ENCODE measurements at regions not wholly inside any gene's neighbourhood (a gene's known extent, or its start where the extent isn't known, plus 50 kb on each side); places are given as distances from the start of the nearest gene placed in this dataset.

DNA sequence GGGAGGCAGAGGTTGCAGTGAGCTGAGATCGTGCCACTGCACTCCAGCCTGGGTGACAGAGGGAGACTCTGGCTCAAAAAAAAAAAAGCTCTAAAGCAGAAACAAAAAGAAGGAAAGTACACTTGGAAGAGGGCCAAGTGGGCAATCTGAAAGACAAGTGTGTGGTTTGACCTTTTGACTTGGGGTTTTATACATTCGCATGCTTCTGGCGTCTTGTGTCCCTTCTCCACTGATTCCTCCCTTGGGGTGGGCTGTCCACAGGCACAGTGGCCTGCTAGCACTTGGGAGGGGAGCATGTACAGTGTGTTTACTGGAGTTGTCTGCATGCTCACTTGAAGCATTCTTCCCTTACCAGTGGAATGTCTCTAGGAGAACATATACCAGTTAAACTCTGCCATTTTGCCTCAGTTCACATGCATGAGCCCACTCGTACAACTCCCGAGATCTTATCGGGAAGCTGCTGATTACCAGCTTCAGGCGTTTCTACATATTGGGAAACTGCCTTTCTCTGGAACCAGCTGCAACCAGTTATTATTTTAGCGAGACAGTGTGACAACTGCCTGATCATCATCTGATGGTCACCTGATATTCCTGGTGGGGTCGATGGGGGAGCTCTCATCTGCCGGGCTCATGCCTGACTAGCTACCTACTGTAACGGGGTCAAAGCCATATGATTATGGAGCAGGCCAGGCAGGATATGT is 113.5 kb upstream of the ZNF678 start:
- peak in 2 of 3 donors; percentile 14 to 24 for DNase-seq

DNA sequence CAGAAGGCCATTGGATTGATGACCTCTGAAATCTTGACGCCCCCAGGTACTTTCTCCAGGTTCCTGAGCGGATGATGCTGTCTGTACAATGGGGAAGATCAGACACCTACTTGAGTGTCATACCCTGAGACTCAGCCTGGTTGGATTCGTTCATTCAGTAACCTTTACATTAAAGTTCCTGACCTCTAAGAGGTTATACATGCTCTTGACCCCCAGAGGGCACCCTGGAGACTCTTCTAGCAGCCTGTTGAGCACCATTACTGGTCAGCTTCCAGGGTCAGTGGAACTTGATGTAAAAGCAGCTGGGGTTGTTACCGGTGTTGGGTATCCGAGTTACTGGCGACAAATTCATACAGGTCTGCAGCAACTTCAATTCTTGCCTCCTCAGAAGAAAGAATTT is 114.3 kb upstream of the ZNF678 start:
- peak; percentile 53 to 69 (median 65) for DNase-seq

DNA sequence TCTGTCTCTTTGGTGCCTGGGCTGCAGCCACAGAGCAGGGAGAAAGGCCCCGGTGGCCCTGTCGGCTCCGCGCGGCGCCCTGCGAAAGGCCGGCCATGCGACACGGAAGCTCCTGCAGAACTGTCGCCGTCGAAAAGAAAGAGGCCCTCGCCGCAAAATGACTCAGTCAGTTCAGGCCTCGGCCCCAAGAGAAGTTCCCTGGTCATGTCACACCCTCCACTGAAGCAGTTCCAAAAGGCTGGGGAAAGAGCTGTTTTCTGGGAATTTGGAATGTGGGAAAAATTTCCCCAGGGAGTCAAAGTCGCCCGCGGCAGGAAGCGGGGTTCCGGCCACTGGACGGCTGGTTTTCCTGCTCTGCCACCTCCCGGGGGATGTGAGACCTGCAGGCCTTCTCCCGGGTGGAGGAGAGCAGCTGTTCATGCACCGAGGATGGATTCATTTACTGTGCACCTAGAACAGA is 115.8 kb upstream of the ZNF678 start:
- peak in 1 of 3 donors; percentile 5 for DNase-seq

DNA sequence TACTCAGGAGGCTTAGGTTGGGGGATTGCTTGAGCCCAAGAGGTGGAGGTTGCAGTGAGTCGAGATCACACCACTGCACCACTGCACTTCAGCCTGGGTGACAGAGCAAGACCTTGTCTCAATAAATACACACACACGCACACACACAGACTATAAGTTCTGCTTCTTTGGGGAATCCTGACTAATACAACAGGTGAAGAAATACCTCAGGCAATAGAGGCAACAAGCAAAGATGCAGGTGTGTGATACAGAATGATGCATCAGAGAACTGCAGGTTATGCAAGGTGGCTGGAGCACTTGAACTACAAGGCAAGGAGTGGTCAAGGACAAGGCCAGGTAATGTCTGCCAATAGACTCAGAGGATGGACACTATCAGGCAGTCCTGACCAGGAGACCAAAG is 117.6 kb upstream of the ZNF678 start:
- no peak for DNase-seq

DNA sequence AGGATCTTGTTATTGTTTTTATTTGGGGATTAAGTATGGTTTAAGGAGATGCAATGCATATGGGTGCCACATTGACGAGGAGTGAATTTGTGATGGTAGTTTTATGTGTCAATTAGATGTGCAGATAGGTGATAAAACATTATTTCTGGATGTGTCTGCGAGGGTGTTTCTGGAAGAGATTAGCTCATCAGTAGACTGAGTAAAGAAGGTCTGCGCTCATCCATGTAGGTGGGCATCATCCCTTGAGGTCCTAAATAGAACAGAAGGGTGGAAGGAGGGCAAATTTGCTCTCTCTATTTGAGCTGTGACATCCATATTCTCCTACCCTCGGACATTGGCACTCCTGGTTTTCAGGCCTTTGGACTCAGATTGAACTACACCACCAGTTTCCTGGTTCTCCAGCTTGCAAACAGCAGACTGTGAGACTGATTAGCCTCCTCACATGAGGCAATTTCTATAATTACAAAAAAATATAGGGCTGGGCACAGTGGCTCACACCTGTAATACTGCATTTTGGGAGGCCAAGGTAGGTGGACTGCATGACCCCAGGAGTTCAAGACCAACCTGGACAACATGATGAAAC is 118.2 kb upstream of the ZNF678 start:
- no peak for DNase-seq

DNA sequence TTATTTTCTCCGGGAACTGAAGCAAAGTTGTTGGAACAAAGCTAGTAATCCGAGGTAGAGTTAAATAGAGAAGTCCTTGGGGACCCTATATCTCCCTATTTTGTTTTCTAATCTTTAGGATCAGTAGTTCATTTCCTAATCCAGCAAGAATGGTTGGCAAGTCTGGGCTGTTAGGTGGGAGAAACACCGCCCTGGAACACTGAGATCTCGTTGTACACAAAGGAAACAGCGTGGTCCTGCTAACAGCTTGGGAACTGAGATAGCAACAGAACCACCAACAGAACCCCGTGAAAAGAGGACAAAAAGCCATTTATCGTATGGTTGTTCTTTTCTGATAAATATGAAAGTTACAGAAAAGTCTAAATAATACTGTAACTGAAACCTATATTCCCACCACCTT is 121.9 kb upstream of the CDC42BPA start:
- DNase-seq: no peak

DNA sequence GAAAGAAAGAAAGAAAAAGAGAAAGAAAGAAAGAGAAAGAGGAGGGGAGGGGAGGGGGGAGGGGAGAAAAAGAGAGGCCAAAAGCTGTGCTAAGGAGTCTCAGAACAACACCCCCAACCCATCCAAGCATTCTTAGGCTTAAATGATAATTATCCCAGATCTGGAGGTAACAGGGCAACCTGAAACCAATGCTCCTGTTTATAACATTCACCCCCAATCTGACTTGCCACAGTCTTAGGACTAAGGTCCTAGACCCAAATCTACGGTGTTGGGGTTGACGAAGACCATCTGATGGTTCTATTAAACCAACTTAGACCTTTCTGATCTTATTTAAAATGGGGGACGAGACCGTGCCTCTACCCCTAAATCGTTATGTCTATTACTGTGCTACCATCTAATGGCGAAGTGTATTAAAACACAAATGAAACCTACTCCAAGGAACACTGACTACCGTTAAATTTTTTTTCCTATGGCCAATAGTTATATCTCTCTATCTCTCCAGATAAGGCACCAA is 119.3 kb upstream of the CDC42BPA start:
- peak in 2 of 3 donors; percentile 25 to 40 for DNase-seq

DNA sequence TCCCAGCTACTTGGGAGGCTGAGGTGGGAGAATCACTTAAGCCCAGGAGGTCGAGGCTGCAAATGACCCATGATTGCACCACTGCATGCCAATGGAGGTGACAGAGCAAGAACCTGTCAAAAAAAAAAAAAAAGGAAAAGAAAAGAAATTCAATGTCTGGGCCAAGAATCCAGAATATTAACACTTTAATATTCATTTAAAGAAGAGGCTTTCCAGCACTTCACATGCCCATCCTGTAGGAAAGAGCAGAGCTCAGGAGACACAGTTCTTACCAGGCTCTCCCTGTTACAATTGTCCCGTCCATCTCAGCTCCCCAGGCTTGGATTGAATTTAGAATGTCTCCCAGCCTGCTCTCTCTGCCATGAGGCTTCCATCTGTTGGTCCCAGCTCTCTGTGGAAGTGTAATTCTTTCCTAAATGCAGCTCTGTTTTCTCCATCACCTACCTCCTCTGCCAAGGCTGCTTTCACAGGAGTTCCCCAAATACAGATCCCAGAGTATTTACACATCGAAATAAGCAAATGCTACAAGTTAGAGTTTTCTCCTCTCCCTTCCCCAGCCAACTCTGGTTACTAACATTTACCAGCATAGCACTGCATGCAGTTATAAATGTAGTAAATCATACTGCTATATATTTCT is 116.6 kb upstream of the CDC42BPA start:
- no peak for DNase-seq

DNA sequence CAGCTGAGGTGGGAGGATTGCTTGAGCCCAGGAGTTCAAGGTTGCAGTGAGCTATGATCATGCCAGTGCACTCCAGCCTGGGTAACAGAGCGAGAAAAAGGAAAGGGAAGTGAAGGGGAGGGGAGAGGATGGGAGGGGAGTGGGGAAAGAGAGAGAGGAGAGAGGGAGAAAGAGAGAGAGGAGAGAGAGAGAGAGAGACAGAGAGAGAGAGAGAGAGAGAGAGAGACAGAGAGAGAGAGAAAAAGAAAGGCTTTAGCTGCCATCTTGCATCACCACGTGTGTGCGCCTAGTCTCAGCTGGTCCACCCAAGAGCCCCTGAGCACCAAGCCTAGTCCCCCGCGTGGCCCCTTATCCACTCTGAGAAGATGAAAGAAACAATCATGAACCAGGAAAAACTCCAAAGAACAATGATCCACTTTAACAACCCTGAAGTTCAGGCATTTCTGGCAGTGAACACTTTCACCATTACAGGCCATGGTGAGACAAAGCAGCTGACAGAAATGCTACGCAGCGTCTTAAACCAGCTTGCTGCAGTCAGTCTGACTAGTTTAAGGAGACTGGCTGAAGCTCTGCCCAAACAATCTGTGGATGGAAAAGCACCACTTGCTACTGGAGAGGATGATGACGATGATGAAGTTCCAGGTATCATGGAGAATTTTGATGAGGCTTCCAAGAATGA is 115.5 kb upstream of the CDC42BPA start:
- no peak for DNase-seq

DNA sequence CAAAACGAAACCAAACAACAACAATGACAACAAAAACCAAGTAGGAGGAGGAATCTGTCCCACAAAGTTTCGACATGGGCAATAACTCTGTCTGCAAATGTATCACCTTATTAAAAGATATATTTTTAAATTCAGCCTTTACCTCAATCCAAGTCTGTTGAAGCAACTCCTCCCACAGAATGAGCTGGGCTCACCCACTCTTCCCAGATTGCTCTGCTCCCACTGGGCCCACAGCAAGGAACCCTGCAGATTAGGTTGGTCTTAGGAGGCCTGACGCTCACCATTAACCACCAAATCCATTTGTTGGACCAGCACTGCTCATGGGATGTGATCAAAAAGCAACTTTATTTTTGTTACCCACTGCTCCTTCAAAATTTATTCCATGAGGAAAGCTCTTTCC is 114.7 kb upstream of the CDC42BPA start:
- no peak for DNase-seq

DNA sequence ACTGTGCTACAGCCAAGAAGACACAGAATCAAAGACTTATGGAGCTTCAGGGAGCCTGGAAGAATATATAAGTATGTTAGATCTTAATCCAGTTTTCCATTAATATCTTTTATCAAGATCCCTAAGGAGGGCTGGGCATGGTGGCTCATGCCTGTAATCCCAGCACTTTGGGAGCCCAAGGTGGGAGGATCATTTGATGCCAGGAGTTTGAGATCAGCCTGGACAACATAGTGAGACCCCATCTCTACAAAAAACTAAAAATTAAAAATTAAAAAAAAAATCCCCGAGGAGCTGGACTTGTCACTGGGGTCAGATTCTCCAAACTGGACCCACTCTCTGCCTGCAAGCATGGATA is 113.9 kb upstream of the CDC42BPA start:
- no peak for DNase-seq

DNA sequence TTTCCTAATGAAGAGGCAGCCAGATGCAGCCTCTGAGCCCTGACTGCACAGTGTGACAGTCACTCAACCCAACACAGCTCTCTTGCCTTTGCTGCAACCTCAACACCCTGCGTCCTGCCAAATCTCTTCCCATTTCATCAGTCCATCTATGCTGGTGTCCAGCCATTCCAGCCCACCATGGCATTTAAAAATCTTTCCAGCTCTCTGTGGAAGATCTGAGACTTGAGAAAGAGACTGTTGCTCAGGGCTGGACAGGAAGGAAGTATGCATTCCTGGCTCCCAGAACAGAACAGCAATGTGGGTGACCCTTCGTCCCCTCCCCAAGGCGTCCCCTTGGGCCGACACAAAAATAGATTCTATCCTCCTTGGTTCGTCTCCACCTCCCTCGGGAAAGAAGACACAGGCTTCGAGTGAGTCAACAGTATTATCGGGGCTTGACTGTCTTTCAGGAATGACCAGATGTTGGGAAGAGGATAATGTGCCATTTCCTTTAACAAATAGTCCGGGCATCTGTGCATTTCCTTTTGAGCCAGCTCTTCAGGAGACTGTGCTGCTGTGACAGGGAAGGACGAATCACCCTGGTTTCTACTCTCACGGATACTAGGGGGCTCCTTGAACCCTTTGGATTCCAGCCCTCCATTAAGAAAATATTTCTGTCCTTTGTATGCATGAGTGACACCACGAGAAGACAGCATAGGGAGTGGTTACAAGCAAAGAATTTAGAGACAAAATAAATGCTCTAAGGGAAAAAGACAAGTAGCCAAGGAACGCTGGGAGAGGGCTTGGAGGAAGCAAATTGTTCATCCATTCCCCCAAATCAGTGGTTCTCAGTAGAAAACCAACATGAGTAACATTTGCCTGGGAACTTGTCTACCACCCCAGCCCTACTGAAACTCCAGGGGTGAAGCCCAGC is 111.4 kb upstream of the CDC42BPA start:
- DNase-seq: no peak

DNA sequence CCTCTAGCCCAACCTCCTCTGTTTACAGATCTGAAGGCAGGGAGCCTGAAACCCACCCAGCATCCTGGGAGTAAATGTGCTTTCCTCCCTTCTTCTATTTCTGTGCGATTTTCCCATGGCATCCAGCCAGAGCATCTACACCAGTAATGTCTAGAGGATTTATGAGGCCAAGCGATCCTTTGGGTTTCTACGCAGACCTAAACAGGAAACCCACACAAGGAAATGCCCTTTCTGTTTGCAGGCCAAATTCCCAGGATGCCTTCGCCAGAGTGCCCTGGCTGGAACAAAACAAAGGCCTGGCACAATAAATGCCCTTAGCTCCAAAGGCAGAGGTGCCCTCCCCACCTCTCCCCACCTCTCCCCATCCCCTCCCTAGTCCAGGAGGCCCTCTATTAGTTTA is 110.5 kb upstream of the CDC42BPA start:
- no peak for DNase-seq

DNA sequence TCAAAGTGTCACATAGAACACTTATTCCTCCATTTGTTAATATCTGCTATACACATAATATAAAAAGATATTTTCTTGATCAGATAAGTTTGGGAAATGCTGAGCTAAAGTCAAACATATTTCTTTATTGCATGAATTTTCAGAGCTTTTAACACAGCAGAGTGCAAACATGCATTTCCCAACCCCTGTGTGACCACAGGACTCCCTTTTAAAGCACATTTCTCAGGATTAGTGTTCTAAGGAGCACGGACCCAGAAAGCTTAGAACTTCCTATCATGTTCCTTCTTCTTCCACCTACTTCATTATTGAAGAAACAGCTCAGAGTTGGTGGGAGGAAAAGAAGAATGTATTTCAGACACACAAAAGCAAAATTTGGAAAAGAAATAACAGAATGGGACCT is 109.1 kb upstream of the CDC42BPA start:
- DNase-seq: no peak

DNA sequence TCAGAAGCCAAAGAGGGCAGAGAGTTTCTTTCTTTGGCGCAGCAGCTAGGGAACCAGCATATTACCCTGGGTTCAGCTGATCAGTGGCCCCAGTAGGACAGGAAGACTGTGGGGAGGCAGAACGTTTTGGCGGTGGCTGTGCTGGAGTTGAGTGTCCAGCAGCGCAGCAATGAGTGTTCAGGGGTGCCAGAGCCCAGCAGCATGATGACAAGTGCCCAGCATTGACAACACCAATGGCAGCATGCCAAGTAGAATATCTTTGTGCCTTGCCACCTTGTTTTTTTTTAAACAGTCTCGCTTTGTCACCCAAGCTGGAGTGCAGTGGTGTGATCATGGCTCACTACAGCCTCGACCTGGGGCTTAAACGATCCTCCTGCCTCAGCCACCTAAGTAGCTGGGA is 106.7 kb upstream of the CDC42BPA start:
- DNase-seq: no peak

DNA sequence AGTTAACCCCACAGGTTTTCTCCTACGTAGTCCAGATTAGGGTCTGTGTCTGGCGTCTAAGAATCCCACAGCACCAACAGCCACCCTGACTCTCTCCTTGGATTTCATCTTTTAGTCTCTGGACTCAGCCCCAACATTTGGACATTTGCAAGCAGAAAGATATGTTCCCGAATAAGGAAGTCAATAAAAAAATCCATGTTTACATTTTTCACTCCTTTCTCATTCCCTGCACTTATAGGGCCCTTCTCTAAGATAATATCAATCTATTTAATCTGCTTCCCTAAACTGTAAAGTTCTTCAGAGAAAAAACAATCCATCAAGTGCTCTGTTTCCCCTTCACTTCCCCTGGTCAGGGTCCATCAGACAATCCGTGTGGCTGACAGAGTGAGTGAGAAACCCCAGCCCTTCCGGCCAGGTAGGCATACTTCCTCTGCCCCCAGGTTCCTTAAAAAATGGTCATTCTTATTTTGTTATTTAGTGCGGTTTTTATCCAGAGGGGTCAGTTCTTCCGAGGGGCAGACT is 105.9 kb upstream of the CDC42BPA start:
- no peak for DNase-seq

DNA sequence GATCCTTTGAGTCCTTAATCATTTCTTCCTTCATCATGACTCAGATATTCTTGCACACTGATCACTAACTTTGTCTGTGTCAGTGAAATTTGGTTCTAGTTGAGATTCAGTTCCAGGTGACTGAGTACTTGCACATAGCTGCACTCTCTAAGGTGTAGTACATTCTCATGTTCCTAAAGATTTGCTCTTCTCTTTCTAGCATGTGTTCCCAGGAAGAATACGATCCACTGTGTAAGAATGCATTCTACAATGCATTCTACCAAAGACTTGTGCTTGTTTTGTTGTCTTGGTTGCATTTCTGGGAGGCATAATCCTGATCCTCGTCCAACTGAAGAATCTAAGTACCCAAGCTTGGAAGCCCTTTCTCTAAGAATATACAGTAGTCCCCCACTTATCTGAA is 104.3 kb upstream of the CDC42BPA start:
- DNase-seq: no peak

DNA sequence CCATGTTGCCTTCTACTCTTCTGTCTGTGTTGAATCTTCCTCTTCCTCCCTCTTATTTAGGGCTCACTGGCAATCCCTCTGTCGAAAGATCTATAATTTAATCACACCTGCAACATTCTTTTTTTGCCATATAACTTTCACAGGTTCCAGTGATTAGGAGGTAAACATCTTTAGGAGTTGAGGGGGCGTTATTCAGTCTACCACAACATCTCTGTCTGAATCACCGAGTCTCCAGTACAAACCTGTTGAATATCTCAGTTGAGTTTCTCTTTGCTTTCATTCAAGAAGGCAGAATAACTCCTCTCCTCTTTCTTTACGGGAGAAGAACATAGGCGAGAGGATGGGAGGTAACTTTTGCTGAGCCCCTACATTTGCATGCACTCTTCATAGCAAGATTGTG is 101.9 kb upstream of the CDC42BPA start:
- no peak for DNase-seq

DNA sequence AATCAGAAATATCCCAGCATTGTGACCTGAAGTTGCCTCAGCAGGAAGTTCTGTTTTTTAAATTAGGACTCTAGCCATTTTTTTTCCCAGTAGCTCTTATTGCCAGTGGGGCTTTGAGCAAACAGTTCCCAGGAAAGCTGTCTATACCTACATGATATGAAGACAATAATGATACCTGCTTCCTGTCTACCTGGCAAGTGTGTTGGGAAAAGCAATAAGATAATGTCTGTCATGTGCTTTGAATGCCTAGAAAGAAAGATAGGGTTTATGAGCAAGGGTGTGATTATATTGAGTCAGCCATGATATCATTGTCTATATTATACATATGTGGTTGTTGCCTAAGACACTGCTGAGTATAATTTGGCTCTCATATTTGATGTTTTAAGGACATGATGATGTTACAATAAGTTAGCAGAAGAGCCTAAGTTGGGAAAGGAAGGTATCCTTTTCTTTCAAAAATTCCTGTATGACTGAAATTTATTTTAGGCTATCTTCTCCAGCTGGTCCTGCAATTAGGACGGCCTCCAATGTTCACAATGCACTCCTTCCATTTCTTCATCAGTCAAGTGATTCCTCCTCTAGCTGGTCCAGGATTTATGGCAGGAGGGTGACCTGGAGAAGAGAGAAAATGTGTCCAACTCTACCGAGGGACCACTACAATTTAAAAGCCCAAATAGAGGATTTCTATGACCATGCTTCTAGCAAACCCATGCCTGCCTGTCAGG is 99.6 kb upstream of the CDC42BPA start:
- DNase-seq: no peak

DNA sequence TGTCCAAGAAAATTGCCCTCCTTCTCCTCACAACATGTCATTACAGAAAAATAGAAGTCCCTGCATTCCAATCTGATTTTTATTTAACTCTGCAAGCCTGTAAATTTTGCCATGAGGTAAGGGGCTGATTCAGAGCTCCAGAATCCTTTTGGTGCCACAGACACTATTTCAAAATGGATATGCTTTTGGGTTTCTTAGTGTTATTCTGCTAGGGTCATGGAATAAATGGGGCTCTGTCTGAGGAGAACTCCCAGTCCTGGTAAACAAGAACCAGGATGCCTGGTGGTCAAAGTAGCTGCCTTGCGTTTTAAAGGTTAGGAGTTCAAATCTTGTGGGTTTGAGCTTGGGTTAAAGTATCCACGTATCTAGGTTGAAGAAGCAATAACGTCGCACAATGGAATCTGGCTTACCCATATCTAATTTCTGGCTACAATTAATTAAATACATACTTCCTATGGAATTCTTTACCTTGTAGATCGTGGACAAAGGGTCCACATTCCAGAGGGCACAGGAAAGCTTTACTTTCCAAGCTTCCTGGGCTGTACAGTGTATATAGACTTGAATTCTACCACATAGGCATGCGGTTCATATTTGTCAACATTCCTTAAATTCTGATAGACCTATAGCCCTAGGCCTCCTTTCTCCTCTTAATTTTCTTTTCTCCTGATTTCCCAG is 98.0 kb upstream of the CDC42BPA start:
- DNase-seq: no peak

All from suppressor macrophage treated with lipopolysaccharide for 1 hour (primary cell).